ENCODE measurements at regions not wholly inside any gene's neighbourhood (a gene's known extent, or its start where the extent isn't known, plus 50 kb on each side); places are given as distances from the start of the nearest gene placed in this dataset.

- H3K4me1 ChIP-seq: no peaks in the 10 kb centered on the region
- no peak for DNase-seq
- no peaks in the 10 kb centered on the region for H3K36me3 ChIP-seq
- no peak for ATAC-seq
- no peak overlapping the region for H3K4me3 ChIP-seq
- no peak for TF ChIP-seq POLR2A (IDR thresholded peaks at IDR 0.05)
- no peak for TF ChIP-seq CTCF (IDR thresholded peaks at IDR 0.05 in 4 of 5, conservative IDR thresholded peaks at IDR 0.05 in 1 of 5)
- in situ Hi-C loops (cut with MboI; ENCODE audit: low sequenced_read_pairs in 4 of 4) (no loop called here), intact Hi-C loops (cut with DNase I; ENCODE audit: low total_unique reads) (no loop called here)
- no peaks in the 10 kb centered on the region for H3K9me3 ChIP-seq
- H3K27ac ChIP-seq: no peak overlapping the region
- H3K27me3 ChIP-seq: no peaks in the 10 kb centered on the region
Observed at GRCh38 chr10:121425623-121426022, 172.6 kb downstream of the FGFR2 start.

GRCh38 chr10:121426307-121426706, 171.9 kb downstream of the FGFR2 start:
- ATAC-seq (no peak), DNase-seq (no peak)
- intact Hi-C loops (cut with DNase I; ENCODE audit: low total_unique reads): no loop called here
- no peak overlapping the region for H3K27ac ChIP-seq
- H3K27me3 ChIP-seq: no peaks in the 10 kb centered on the region
- no peaks in the 10 kb centered on the region for H3K36me3 ChIP-seq
- TF ChIP-seq POLR2A (IDR thresholded peaks at IDR 0.05): no peak
- TF ChIP-seq CTCF (IDR thresholded peaks at IDR 0.05 in 4 of 5, conservative IDR thresholded peaks at IDR 0.05 in 1 of 5): no peak
- H3K4me1 ChIP-seq: no peaks in the 10 kb centered on the region
- in situ Hi-C loops (cut with MboI; ENCODE audit: low sequenced_read_pairs in 4 of 4): no loop called here
- H3K9me3 ChIP-seq: no peaks in the 10 kb centered on the region
- H3K4me3 ChIP-seq: no peak overlapping the region

Data from gastrocnemius medialis (tissue), 4 donors.